ENCODE measurements at regions not wholly inside any gene's neighbourhood (a gene's known extent, or its start where the extent isn't known, plus 50 kb on each side); places are given as distances from the start of the nearest gene placed in this dataset.

GRCh38 chr5:164383662-164384061, 878.2 kb downstream of the MAT2B start:
- TF ChIP-seq CTCF (IDR thresholded peaks at IDR 0.05) (no peak), ZFX (IDR thresholded peaks at IDR 0.05; ENCODE audit: borderline replicate concordance) (no peak)
